Astrocyte (in vitro differentiated cells and primary cell): ENCODE measurements at regions not wholly inside any gene's neighbourhood (a gene's known extent, or its start where the extent isn't known, plus 50 kb on each side); places are given as distances from the start of the nearest gene placed in this dataset.

Source experiments
- DNase-seq: peaks from one replicate; pipeline ENCODE4 v3.0.0-alpha.2; 2010; ENCODE audit warnings: low read depth
- FAIRE-seq: peaks from 2 replicates; lab custom pipeline; 2011; peaks lifted over from hg19 to GRCh38; lab: Jason Lieb, UNC
- H2AFZ ChIP-seq: 2 replicates; pipeline ENCODE4 v1.6.0; 2012; ENCODE audit warnings: low read depth, low read length, inconsistent platforms
- H3K27ac ChIP-seq: 2 replicates; pipeline ENCODE4 v1.5.1; 2011; ENCODE audit warnings: low read depth, low read length, inconsistent platforms
- H3K27me3 ChIP-seq: 2 replicates; pipeline ENCODE4 v1.6.0; 2011; ENCODE audit warnings: low read length, inconsistent platforms; ENCODE audit not compliant: insufficient read depth
- H3K36me3 ChIP-seq: 2 replicates; pipeline ENCODE4 v1.5.1; 2011; ENCODE audit warnings: low read length, inconsistent platforms; ENCODE audit not compliant: insufficient read depth
- H3K4me1 ChIP-seq: 2 replicates; pipeline ENCODE4 v1.5.1; 2011; ENCODE audit warnings: low read length, inconsistent platforms; ENCODE audit not compliant: insufficient read depth
- H3K4me2 ChIP-seq: 2 replicates; pipeline ENCODE4 v1.6.0; 2012; ENCODE audit warnings: low read length, inconsistent platforms
- H3K4me3 ChIP-seq: 2 replicates; pipeline ENCODE4 v1.5.1; 2011; ENCODE audit warnings: low read depth, mild to moderate bottlenecking, low read length, inconsistent platforms; ENCODE audit not compliant: insufficient read depth
- H3K79me2 ChIP-seq: 2 replicates; pipeline ENCODE4 v1.6.0; 2012; ENCODE audit warnings: mild to moderate bottlenecking, low read length, inconsistent platforms; ENCODE audit not compliant: insufficient read depth
- H3K9ac ChIP-seq: 2 replicates; pipeline ENCODE4 v1.6.0; 2012; ENCODE audit warnings: mild to moderate bottlenecking, low read length, inconsistent platforms
- H3K9me3 ChIP-seq: 2 replicates; pipeline ENCODE4 v1.5.1; 2012; ENCODE audit warnings: low read depth, mild to moderate bottlenecking, low read length, inconsistent platforms; ENCODE audit not compliant: insufficient read depth
- H4K20me1 ChIP-seq: 2 replicates; pipeline ENCODE4 v1.6.0; 2012; ENCODE audit warnings: low read length, inconsistent platforms; ENCODE audit not compliant: insufficient read depth
- H3K27ac Mint-ChIP-seq: one replicate; pipeline ENCODE4 v1.8.0; 2021; ENCODE audit warnings: mild to moderate bottlenecking, mixed read lengths; ENCODE audit not compliant: unreplicated experiment
- H3K27me3 Mint-ChIP-seq: one replicate; pipeline ENCODE4 v1.8.0; 2021; ENCODE audit warnings: low read depth, mixed read lengths; ENCODE audit not compliant: unreplicated experiment
- H3K36me3 Mint-ChIP-seq: one replicate; pipeline ENCODE4 v1.8.0; 2021; ENCODE audit warnings: low read depth, mixed read lengths; ENCODE audit not compliant: unreplicated experiment
- H3K4me1 Mint-ChIP-seq: one replicate; pipeline ENCODE4 v1.8.0; 2021; ENCODE audit warnings: low read depth, mixed read lengths; ENCODE audit not compliant: unreplicated experiment
- H3K4me3 Mint-ChIP-seq: one replicate; pipeline ENCODE4 v1.8.0; 2021; ENCODE audit warnings: mild to moderate bottlenecking, moderate library complexity, mixed read lengths; ENCODE audit not compliant: unreplicated experiment
- H3K9me3 Mint-ChIP-seq: one replicate; pipeline ENCODE4 v1.8.0; 2021; ENCODE audit warnings: mild to moderate bottlenecking, mixed read lengths; ENCODE audit not compliant: unreplicated experiment
- CTCF ChIP-seq: IDR thresholded peaks from 2 replicates; pipeline ENCODE4 v1.5.1; 2011; ENCODE audit warnings: low read depth, mild to moderate bottlenecking, inconsistent platforms, low read length, moderate library complexity; ENCODE audit not compliant: insufficient read depth
- EZH2 ChIP-seq: IDR thresholded peaks from 2 replicates; pipeline ENCODE4 v1.6.1; 2012; ENCODE audit warnings: mild to moderate bottlenecking, low read length, inconsistent platforms; ENCODE audit not compliant: insufficient read depth

DNA sequence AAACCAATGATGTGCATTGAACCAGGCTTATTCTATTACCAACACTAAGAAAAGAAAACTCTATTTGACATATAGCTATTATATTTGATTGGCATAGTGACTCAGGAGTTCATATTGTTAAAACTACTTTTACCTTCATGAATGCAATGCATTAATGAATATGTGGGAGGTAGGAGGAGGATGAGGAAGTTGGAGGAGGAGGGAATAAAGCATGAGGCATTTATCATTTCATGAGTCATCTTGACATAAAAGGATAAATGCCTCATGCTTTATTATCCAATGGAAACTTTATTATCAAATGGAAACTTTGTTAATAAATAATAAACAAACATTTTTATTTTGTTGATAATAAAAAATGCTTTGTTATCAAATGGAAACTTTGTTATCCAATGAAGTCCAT, 116.5 kb downstream of the SPRY2 start:
- DNase-seq (peak; percentile 77), FAIRE-seq (no peak)
- Histone ChIP-seq H2AFZ (no peak overlapping the region), H3K4me2 (no peak overlapping the region), H3K9me3 (no peaks in the 10 kb centered on the region), H3K36me3 (no peaks in the 10 kb centered on the region), H3K27ac (no peak overlapping the region), H3K27me3 (no peaks in the 10 kb centered on the region), H3K4me1 (no peaks in the 10 kb centered on the region), H3K9ac (no peak overlapping the region), H3K79me2 (no peaks in the 10 kb centered on the region), H4K20me1 (no peaks in the 10 kb centered on the region), H3K4me3 (no peak overlapping the region)
- Mint-ChIP-seq H3K4me1 (peaks cover 2% of the 10 kb centered on the region), H3K36me3 (no peaks in the 10 kb centered on the region), H3K27me3 (no peaks in the 10 kb centered on the region), H3K9me3 (peaks cover 2% of the 10 kb centered on the region), H3K4me3 (no peak overlapping the region), H3K27ac (no peak overlapping the region)
- no peak for TF ChIP-seq CTCF
- no peak for TF ChIP-seq EZH2

- H3K4me1 Mint-ChIP-seq = peaks cover 19% of the 10 kb centered on the region
- no peaks in the 10 kb centered on the region for H4K20me1 ChIP-seq
- H3K4me3 Mint-ChIP-seq = no peak overlapping the region
- DNase-seq (peak; percentile 97), FAIRE-seq (peak; percentile 73)
- H2AFZ ChIP-seq = peak overlapping the region; percentile 40
- H3K27ac ChIP-seq = peak overlapping the region; percentile 89
- TF ChIP-seq EZH2 (no peak), CTCF (no peak)
- H3K9me3 ChIP-seq = no peaks in the 10 kb centered on the region
- H3K27me3 ChIP-seq = no peaks in the 10 kb centered on the region
- no peaks in the 10 kb centered on the region for H3K36me3 Mint-ChIP-seq
- H3K4me1 ChIP-seq = peaks cover 30% of the 10 kb centered on the region
- H3K4me3 ChIP-seq = no peak overlapping the region
- no peaks in the 10 kb centered on the region for H3K9me3 Mint-ChIP-seq
- no peaks in the 10 kb centered on the region for H3K79me2 ChIP-seq
- peak overlapping the region; percentile 72 for H3K4me2 ChIP-seq
- no peaks in the 10 kb centered on the region for H3K36me3 ChIP-seq
- H3K9ac ChIP-seq = peak overlapping the region; percentile 58
- peak overlapping the region; percentile 4 for H3K27ac Mint-ChIP-seq
- no peaks in the 10 kb centered on the region for H3K27me3 Mint-ChIP-seq
Observed at GRCh38 chr13:80217614-80218456, 123.1 kb downstream of the SPRY2 start.

DNA sequence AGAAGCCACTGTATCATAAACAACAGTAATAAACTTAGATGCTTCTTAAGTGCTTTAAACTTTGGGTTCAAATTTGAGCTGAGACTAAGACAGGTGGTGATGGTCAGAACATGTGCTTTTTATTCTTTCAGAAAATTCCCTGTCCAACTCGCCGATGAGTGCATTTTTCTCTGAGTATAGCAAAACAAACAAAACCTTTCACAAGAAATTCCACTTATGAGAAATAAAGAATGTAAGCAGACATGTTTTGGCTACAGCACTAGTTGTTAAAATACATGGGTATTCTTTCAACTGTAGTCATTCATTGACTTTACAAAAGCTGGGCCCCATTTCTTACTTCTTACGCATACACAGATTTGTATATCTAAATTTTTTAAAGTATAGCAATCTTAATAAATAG, 125.6 kb downstream of the SPRY2 start:
- no peaks in the 10 kb centered on the region for H3K27me3 Mint-ChIP-seq
- no peaks in the 10 kb centered on the region for H3K9me3 ChIP-seq
- H3K27ac ChIP-seq = peak overlapping the region; percentile 89
- H3K9ac ChIP-seq = no peak overlapping the region
- H4K20me1 ChIP-seq = no peaks in the 10 kb centered on the region
- no peak overlapping the region for H3K27ac Mint-ChIP-seq
- H3K4me1 Mint-ChIP-seq = peaks cover 19% of the 10 kb centered on the region
- no peaks in the 10 kb centered on the region for H3K27me3 ChIP-seq
- H3K4me3 ChIP-seq = no peak overlapping the region
- FAIRE-seq (no peak), DNase-seq (peak; percentile 77)
- peak overlapping the region; percentile 7 for H2AFZ ChIP-seq
- H3K36me3 ChIP-seq = no peaks in the 10 kb centered on the region
- H3K9me3 Mint-ChIP-seq = no peaks in the 10 kb centered on the region
- TF ChIP-seq CTCF (no peak), EZH2 (no peak)
- H3K4me3 Mint-ChIP-seq = no peak overlapping the region
- H3K36me3 Mint-ChIP-seq = no peaks in the 10 kb centered on the region
- peak overlapping the region; percentile 16 for H3K4me2 ChIP-seq
- H3K4me1 ChIP-seq = peaks cover 30% of the 10 kb centered on the region
- no peaks in the 10 kb centered on the region for H3K79me2 ChIP-seq
